ENCODE measurements at regions not wholly inside any gene's neighbourhood (a gene's known extent, or its start where the extent isn't known, plus 50 kb on each side); places are given as distances from the start of the nearest gene placed in this dataset.

- TF ChIP-seq ERF (CRISPR knock-in tag; IDR thresholded peaks at IDR 0.05) (no peak), POLR2A (conservative IDR thresholded peaks at IDR 0.05) (no peak), SNAPC5 (CRISPR knock-in tag; IDR thresholded peaks at IDR 0.05) (no peak), NR0B1 (IDR thresholded peaks at IDR 0.05; ENCODE audit: partially characterized antibody) (no peak)
These were observed 262.0 kb downstream of the SHOX2 start for GRCh38 chr3:157844216-157844615.
